Cerebellar cortex (tissue), 1 donor: ENCODE measurements at regions not wholly inside any gene's neighbourhood (a gene's known extent, or its start where the extent isn't known, plus 50 kb on each side); places are given as distances from the start of the nearest gene placed in this dataset.

Source experiments
- DNase-seq: peaks from one replicate; pipeline ENCODE4 v3.0.0-alpha.2; 2015; ENCODE audit warnings: low spot score

DNA sequence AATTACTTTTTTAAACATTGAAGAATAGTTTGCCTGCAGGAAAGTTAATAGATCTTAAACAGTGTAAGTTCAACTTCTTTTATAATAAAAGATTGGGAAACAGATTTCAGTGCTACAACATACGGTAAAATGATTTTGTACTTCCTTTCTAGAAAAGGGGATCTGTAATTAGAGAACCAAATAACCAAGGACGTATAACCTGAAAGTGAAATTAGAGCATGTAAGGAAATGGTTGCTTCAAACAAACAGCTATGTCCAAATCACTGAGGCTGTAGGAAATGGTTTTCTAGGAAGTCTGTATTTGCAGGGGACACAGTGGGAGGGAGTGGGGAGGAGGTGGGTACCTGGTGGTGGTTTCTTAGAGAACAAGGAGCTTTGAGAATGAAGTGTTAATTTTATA, 57.9 kb upstream of the EXOC6 start:
- no peak for DNase-seq

- no peak for DNase-seq
These were observed 55.7 kb upstream of the EXOC6 start for GRCh38 chr10:92792661-92793060.
